Fibroblast of lung (primary cell): ENCODE measurements at regions not wholly inside any gene's neighbourhood (a gene's known extent, or its start where the extent isn't known, plus 50 kb on each side); places are given as distances from the start of the nearest gene placed in this dataset.

Experiments used
- DNase-seq, 2 donors: peaks; one replicate each; pipeline versions ENCODE4 v3.0.0 to v3.0.0-alpha.2; 2010; ENCODE audit warnings: low read depth in 2 of 2
- H2AFZ ChIP-seq: 2 replicates; pipeline ENCODE4 v1.5.1; 2012; ENCODE audit warnings: low read length, control low read depth, inconsistent platforms
- H3K27ac ChIP-seq: 2 replicates; pipeline ENCODE4 v1.5.1; 2011; ENCODE audit warnings: low read length, control low read depth; ENCODE audit not compliant: insufficient read depth
- H3K27me3 ChIP-seq: 2 replicates; pipeline ENCODE4 v1.5.1; 2011; ENCODE audit warnings: mild to moderate bottlenecking, low read length; ENCODE audit not compliant: control insufficient read depth, insufficient read depth
- H3K36me3 ChIP-seq: 2 replicates; pipeline ENCODE4 v1.5.1; 2011; ENCODE audit warnings: low read length; ENCODE audit not compliant: control insufficient read depth, insufficient read depth
- H3K4me1 ChIP-seq: 2 replicates; pipeline ENCODE4 v1.5.1; 2011; ENCODE audit warnings: low read length; ENCODE audit not compliant: control insufficient read depth, insufficient read depth; ENCODE audit errors: extremely low read depth
- H3K4me2 ChIP-seq: 2 replicates; pipeline ENCODE4 v1.5.1; 2011; ENCODE audit warnings: low read length, control low read depth; ENCODE audit not compliant: insufficient read depth; ENCODE audit errors: extremely low read depth
- H3K4me3 ChIP-seq, 4 experiments: fragments of 200-600 bp in 1 of 4; sonication (generic) in 1 of 4; replicated peaks in 1 of 4; 2 replicates each; pipeline ENCODE4 v1.5.1; 2011 to 2016; ENCODE audit warnings: low read length in 4 of 4, low read depth in 3 of 4, mild to moderate bottlenecking in 3 of 4, control low read depth in 2 of 4, inconsistent platforms in 1 of 4, mixed read lengths in 1 of 4; ENCODE audit not compliant: insufficient read depth in 1 of 4; ENCODE audit errors: control extremely low read depth in 1 of 4
- H3K79me2 ChIP-seq: 2 replicates; pipeline ENCODE4 v1.5.1; 2012; ENCODE audit warnings: mild to moderate bottlenecking, low read length, inconsistent platforms; ENCODE audit not compliant: control insufficient read depth, insufficient read depth
- H3K9ac ChIP-seq: 2 replicates; pipeline ENCODE4 v1.5.1; 2011; ENCODE audit warnings: mild to moderate bottlenecking, low read length, control low read depth; ENCODE audit not compliant: insufficient read depth
- H3K9me3 ChIP-seq: 2 replicates; pipeline ENCODE4 v1.5.1; 2012; ENCODE audit warnings: low read depth, low read length; ENCODE audit not compliant: control insufficient read depth, insufficient read depth
- H4K20me1 ChIP-seq: 2 replicates; pipeline ENCODE4 v1.5.1; 2011; ENCODE audit warnings: low read length; ENCODE audit not compliant: control insufficient read depth, insufficient read depth; ENCODE audit errors: extremely low read depth
- EZH2 ChIP-seq: IDR thresholded peaks from 2 replicates; pipeline ENCODE4 v1.5.1; 2012; ENCODE audit warnings: low read length, control low read depth, mild to moderate bottlenecking; ENCODE audit errors: missing control alignments
- TF ChIP-seq, protein P1 (sequence below), 2 donors: IDR thresholded peaks in 1 of 2; conservative IDR thresholded peaks in 1 of 2; 1 replicate in 1 of 2; 2 replicates in 1 of 2; pipeline ENCODE4 v1.5.1; 2011 to 2012; ENCODE audit warnings: low read length in 2 of 2, control low read depth in 1 of 2, inconsistent platforms in 1 of 2, low read depth in 1 of 2, mild to moderate bottlenecking in 1 of 2

DNA sequence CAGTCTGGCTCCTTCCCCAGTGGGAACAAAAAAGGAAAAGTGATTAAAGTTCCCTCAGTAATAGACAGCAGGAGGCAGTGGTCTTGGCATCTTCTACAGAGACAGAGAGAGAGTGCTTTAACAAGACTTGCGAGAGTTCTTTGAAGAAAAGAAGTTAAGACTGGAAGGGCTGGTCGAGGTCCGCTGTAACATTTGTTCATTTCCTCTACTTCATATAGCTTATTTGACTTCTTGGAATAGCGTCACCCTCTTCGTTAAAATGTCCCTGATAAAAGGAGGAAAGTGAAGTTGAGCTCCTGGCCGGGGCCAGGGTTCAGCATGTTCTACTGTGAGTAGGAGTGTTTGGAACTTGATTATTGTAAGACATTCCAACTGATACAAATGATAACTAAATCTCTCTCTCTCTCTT is 179.8 kb downstream of the SLIT2 start:
- H3K4me2 ChIP-seq, result peak overlapping the region; percentile 60
- H3K9me3 ChIP-seq, result no peaks in the 10 kb centered on the region
- TF ChIP-seq, protein P1, sequence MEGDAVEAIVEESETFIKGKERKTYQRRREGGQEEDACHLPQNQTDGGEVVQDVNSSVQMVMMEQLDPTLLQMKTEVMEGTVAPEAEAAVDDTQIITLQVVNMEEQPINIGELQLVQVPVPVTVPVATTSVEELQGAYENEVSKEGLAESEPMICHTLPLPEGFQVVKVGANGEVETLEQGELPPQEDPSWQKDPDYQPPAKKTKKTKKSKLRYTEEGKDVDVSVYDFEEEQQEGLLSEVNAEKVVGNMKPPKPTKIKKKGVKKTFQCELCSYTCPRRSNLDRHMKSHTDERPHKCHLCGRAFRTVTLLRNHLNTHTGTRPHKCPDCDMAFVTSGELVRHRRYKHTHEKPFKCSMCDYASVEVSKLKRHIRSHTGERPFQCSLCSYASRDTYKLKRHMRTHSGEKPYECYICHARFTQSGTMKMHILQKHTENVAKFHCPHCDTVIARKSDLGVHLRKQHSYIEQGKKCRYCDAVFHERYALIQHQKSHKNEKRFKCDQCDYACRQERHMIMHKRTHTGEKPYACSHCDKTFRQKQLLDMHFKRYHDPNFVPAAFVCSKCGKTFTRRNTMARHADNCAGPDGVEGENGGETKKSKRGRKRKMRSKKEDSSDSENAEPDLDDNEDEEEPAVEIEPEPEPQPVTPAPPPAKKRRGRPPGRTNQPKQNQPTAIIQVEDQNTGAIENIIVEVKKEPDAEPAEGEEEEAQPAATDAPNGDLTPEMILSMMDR (conservative IDR thresholded peaks at IDR 0.05 in 1 of 2, IDR thresholded peaks at IDR 0.05 in 1 of 2; ENCODE audit: low read depth in 1 of 2, low read length in 2 of 2), result peak in 1 of 2 donors; percentile 23
- TF ChIP-seq EZH2, result no peak
- H2AFZ ChIP-seq, result peak overlapping the region; percentile 24
- no peaks in the 10 kb centered on the region for H3K36me3 ChIP-seq
- DNase-seq, result peak; percentile 23 to 36
- H3K27ac ChIP-seq, result no peak overlapping the region
- H3K4me1 ChIP-seq, result peaks cover 8% of the 10 kb centered on the region
- no peaks in the 10 kb centered on the region for H3K79me2 ChIP-seq
- H3K4me3 ChIP-seq, result no peak overlapping the region
- H3K27me3 ChIP-seq, result no peaks in the 10 kb centered on the region
- no peaks in the 10 kb centered on the region for H4K20me1 ChIP-seq
- no peak overlapping the region for H3K9ac ChIP-seq

- H3K79me2 ChIP-seq, result no peaks in the 10 kb centered on the region
- H3K9ac ChIP-seq, result no peak overlapping the region
- no peaks in the 10 kb centered on the region for H4K20me1 ChIP-seq
- H3K4me3 ChIP-seq, result no peak overlapping the region
- no peaks in the 10 kb centered on the region for H3K36me3 ChIP-seq
- H2AFZ ChIP-seq, result peak overlapping the region; percentile 24
- peak overlapping the region; percentile 60 for H3K4me2 ChIP-seq
- H3K27me3 ChIP-seq, result no peaks in the 10 kb centered on the region
- H3K9me3 ChIP-seq, result no peaks in the 10 kb centered on the region
- H3K4me1 ChIP-seq, result peaks cover 8% of the 10 kb centered on the region
- TF ChIP-seq, protein P1 (conservative IDR thresholded peaks at IDR 0.05 in 1 of 2, IDR thresholded peaks at IDR 0.05 in 1 of 2; ENCODE audit: low read depth in 1 of 2, low read length in 2 of 2), result no peak
- no peak for TF ChIP-seq EZH2
- no peak overlapping the region for H3K27ac ChIP-seq
- peak in 1 of 2 donors; percentile 45 for DNase-seq
These were observed 180.4 kb downstream of the SLIT2 start for GRCh38 chr4:20432088-20432487.

GRCh38 chr4:20433097-20433705 is 181.5 kb downstream of the SLIT2 start:
- no peak overlapping the region for H2AFZ ChIP-seq
- H3K36me3 ChIP-seq, result no peaks in the 10 kb centered on the region
- H3K4me2 ChIP-seq, result no peak overlapping the region
- no peak overlapping the region for H3K9ac ChIP-seq
- H3K79me2 ChIP-seq, result no peaks in the 10 kb centered on the region
- H3K4me3 ChIP-seq, result no peak overlapping the region
- H3K9me3 ChIP-seq, result no peaks in the 10 kb centered on the region
- peak in 1 of 2 donors; percentile 11 for DNase-seq
- TF ChIP-seq, protein P1 (conservative IDR thresholded peaks at IDR 0.05 in 1 of 2, IDR thresholded peaks at IDR 0.05 in 1 of 2; ENCODE audit: low read depth in 1 of 2, low read length in 2 of 2), result no peak
- no peak for TF ChIP-seq EZH2
- peaks cover 8% of the 10 kb centered on the region for H3K4me1 ChIP-seq
- H3K27ac ChIP-seq, result no peak overlapping the region
- no peaks in the 10 kb centered on the region for H4K20me1 ChIP-seq
- no peaks in the 10 kb centered on the region for H3K27me3 ChIP-seq
